ENCODE measurements at regions not wholly inside any gene's neighbourhood (a gene's known extent, or its start where the extent isn't known, plus 50 kb on each side); places are given as distances from the start of the nearest gene placed in this dataset.

DNA sequence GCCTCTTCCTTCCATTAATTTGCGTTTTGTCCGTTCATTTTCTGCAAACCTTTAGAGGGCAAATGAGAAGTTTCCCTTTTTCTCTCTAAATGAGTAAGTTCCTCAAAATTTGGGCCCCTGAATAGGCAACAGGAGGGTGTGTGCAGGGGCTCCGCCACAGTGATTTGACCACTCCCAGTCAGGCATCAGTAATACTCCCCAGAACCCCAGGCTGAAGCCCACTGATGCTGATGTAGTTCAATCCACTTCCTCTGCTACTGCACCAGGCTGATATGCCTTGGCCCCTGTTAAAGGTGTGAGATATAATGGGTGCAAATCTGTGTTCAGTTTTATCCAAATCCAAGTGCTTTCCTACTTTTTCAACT lies 1150.0 kb downstream of the RPIA start:
- ChIA-PET CTCF (ENCODE audit: unreplicated experiment) (no interaction called here), POLR2A (no interaction called here)
- Histone ChIP-seq H3K9me3 (ENCODE audit: low read length) (no peaks in the 10 kb centered on the region; the same call in none of the 2 replicates), H3K79me2 (ENCODE audit: insufficient read depth, low read depth, low read length) (no peaks in the 10 kb centered on the region), H3K36me3 (ENCODE audit: insufficient read depth, low read length) (no peaks in the 10 kb centered on the region), H2AFZ (ENCODE audit: low read length) (no peak overlapping the region), H3K4me2 (ENCODE audit: low read length) (no peak overlapping the region), H3K4me3 (ENCODE audit: low read depth, low read length, poor library complexity, severe bottlenecking) (no peak overlapping the region), H3K27ac (ENCODE audit: low read depth, low read length, poor library complexity, severe bottlenecking) (no peak overlapping the region), H3K4me1 (ENCODE audit: insufficient read depth, low read length, poor library complexity, severe bottlenecking) (no peaks in the 10 kb centered on the region), H4K20me1 (ENCODE audit: insufficient read depth, low read length) (no peaks in the 10 kb centered on the region), H3K9me2 (ENCODE audit: insufficient read depth, low read length) (no peaks in the 10 kb centered on the region)
- no peak for DNase-seq (ENCODE audit: low spot score)
- intact Hi-C loops (cut with micrococcal nuclease; ENCODE audit: unreplicated experiment), result no loop called here
- BruUV-seq (replicated peaks), result no TSS peak
- TF ChIP-seq EZH2phosphoT487 (IDR thresholded peaks at IDR 0.05; ENCODE audit: borderline replicate concordance, low read depth, low read length), result no peak
- TF ChIP-seq, protein P1, sequence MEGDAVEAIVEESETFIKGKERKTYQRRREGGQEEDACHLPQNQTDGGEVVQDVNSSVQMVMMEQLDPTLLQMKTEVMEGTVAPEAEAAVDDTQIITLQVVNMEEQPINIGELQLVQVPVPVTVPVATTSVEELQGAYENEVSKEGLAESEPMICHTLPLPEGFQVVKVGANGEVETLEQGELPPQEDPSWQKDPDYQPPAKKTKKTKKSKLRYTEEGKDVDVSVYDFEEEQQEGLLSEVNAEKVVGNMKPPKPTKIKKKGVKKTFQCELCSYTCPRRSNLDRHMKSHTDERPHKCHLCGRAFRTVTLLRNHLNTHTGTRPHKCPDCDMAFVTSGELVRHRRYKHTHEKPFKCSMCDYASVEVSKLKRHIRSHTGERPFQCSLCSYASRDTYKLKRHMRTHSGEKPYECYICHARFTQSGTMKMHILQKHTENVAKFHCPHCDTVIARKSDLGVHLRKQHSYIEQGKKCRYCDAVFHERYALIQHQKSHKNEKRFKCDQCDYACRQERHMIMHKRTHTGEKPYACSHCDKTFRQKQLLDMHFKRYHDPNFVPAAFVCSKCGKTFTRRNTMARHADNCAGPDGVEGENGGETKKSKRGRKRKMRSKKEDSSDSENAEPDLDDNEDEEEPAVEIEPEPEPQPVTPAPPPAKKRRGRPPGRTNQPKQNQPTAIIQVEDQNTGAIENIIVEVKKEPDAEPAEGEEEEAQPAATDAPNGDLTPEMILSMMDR (conservative IDR thresholded peaks at IDR 0.05; ENCODE audit: low read length), result no peak

DNA sequence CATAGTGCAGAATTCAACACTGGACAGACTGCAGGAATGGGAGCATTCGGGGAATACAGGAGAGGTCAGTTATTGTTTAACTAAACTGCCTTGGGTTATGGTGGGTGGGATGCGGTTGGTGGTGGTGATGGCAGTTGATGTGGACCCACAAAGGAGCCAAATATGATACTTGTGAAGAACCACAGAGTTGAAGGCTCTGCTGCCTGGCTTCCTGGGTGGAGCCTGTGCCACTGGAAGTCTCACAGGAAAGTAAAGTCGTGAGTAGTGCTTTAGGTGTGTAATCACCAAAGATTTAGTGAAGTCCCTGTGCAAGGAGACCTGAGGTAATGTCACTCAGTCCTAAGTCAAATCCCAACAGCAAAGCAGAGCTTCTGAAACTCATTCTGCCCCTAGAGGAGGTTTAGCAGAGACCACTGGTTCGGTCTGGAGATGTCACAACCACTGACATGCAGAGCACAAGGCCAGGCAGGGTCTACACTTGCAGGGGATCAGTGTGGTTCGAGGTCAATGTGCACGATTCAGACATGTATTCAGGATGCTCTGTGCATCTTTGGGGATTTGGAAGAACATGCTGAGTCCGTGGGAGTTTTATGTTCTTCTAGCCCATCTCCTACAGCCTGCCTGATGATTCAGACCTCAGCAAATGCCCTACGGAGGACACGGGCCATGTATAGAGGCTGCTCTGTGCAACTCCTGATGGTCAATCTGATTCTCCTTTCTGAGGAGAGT lies 1150.9 kb downstream of the RPIA start:
- H3K27ac ChIP-seq (ENCODE audit: low read depth, low read length, poor library complexity, severe bottlenecking), result no peak overlapping the region
- H2AFZ ChIP-seq (ENCODE audit: low read length), result no peak overlapping the region
- no peaks in the 10 kb centered on the region; the same call in none of the 2 replicates for H3K9me3 ChIP-seq (ENCODE audit: low read length)
- H3K79me2 ChIP-seq (ENCODE audit: insufficient read depth, low read depth, low read length), result no peaks in the 10 kb centered on the region
- no peak overlapping the region for H3K4me3 ChIP-seq (ENCODE audit: low read depth, low read length, poor library complexity, severe bottlenecking)
- no peak overlapping the region for H3K4me2 ChIP-seq (ENCODE audit: low read length)
- intact Hi-C loops (cut with micrococcal nuclease; ENCODE audit: unreplicated experiment), result no loop called here
- DNase-seq (ENCODE audit: low spot score), result no peak
- TF ChIP-seq, protein P1 (conservative IDR thresholded peaks at IDR 0.05; ENCODE audit: low read length), result peak; percentile 48; the same call in 1 of the 2 replicates
- no peak for TF ChIP-seq EZH2phosphoT487 (IDR thresholded peaks at IDR 0.05; ENCODE audit: borderline replicate concordance, low read depth, low read length)
- no peaks in the 10 kb centered on the region for H3K9me2 ChIP-seq (ENCODE audit: insufficient read depth, low read length)
- BruUV-seq (replicated peaks), result no TSS peak
- CTCF ChIA-PET (ENCODE audit: unreplicated experiment), result no interaction called here
- H3K4me1 ChIP-seq (ENCODE audit: insufficient read depth, low read length, poor library complexity, severe bottlenecking), result no peaks in the 10 kb centered on the region
- H4K20me1 ChIP-seq (ENCODE audit: insufficient read depth, low read length), result no peaks in the 10 kb centered on the region
- H3K36me3 ChIP-seq (ENCODE audit: insufficient read depth, low read length), result no peaks in the 10 kb centered on the region
- POLR2A ChIA-PET, result no interaction called here

DNA sequence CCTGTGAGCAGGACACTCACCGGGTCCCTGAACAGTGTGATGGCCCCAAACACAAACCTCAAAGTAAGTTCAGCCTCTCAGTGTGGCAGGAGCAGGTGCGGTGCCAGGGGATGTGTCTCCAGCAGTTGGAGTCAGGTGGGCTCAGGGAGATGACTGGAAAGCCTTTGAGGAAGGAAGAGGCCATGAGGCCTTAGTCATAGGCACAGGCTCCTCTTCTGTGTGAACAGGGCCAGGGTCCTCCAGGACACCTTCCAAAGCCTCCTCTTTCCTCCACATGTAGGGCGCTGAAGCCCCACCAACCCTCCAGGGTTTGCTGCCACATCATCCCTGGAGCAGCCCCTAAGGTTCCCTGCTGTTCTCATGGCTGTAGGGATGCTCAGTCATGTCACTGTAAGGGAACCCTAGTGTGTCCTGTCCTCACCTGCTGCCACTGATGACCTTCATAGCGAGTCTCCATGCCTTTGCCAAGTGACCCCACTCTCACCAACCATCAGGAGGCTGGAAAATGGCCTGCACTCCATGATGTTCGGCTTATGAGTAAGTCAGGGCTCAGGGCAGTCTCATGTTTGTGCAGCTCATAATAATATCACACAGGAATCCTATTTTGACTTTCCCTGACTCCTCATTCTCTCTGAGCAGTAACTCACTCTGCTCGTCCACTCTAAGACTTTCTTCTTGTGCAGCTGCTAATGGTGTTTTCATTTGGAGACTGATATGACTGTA lies 1152.9 kb downstream of the RPIA start:
- no peak overlapping the region for H3K4me2 ChIP-seq (ENCODE audit: low read length)
- H4K20me1 ChIP-seq (ENCODE audit: insufficient read depth, low read length), result no peaks in the 10 kb centered on the region
- no peak overlapping the region for H3K27ac ChIP-seq (ENCODE audit: low read depth, low read length, poor library complexity, severe bottlenecking)
- H3K36me3 ChIP-seq (ENCODE audit: insufficient read depth, low read length), result no peaks in the 10 kb centered on the region
- H3K4me3 ChIP-seq (ENCODE audit: low read depth, low read length, poor library complexity, severe bottlenecking), result no peak overlapping the region
- H3K9me2 ChIP-seq (ENCODE audit: insufficient read depth, low read length), result no peaks in the 10 kb centered on the region
- no peaks in the 10 kb centered on the region for H3K4me1 ChIP-seq (ENCODE audit: insufficient read depth, low read length, poor library complexity, severe bottlenecking)
- intact Hi-C loops (cut with micrococcal nuclease; ENCODE audit: unreplicated experiment), result no loop called here
- no peak overlapping the region for H2AFZ ChIP-seq (ENCODE audit: low read length)
- ChIA-PET CTCF (ENCODE audit: unreplicated experiment) (no interaction called here), POLR2A (no interaction called here)
- DNase-seq (ENCODE audit: low spot score), result no peak
- TF ChIP-seq EZH2phosphoT487 (IDR thresholded peaks at IDR 0.05; ENCODE audit: borderline replicate concordance, low read depth, low read length), result no peak
- TF ChIP-seq, protein P1 (conservative IDR thresholded peaks at IDR 0.05; ENCODE audit: low read length), result no peak
- no peaks in the 10 kb centered on the region; the same call in none of the 2 replicates for H3K9me3 ChIP-seq (ENCODE audit: low read length)
- H3K79me2 ChIP-seq (ENCODE audit: insufficient read depth, low read depth, low read length), result no peaks in the 10 kb centered on the region
- BruUV-seq (replicated peaks), result no TSS peak
